ENCODE measurements at regions not wholly inside any gene's neighbourhood (a gene's known extent, or its start where the extent isn't known, plus 50 kb on each side); places are given as distances from the start of the nearest gene placed in this dataset.

DNA sequence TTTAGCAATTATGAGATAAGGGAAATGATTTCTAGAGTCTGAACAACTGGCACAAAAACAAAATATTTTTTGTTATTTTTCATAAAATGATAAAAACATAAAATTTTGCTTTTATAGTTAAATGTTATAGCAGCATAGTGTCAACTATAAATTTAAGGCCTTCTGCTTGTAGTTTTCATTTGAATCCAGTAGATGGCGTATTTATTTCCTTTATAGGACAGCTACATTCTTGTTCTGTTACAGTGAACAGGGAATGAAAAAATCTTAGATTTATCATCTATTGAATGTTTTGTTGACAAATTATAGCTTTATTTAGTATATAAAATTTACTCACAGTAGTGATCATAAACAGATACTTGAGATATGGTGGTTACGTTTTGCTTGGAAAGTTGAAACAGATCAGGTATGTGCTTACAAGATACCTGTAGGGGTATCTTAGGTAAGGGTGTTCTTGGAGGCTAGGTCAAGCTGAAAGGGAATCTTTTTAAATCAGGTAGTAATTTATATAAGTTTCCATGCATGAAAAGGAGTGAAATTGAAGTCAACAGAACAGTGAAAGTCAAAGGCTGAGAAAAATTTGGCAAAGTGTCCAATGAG lies 239.3 kb upstream of the GRIN3A start:
- WGBS (ENCODE audit: low lambda C conversion rate): 0% methylated on average over 2 of the region's 2 CpGs
- TF ChIP-seq, protein P1, sequence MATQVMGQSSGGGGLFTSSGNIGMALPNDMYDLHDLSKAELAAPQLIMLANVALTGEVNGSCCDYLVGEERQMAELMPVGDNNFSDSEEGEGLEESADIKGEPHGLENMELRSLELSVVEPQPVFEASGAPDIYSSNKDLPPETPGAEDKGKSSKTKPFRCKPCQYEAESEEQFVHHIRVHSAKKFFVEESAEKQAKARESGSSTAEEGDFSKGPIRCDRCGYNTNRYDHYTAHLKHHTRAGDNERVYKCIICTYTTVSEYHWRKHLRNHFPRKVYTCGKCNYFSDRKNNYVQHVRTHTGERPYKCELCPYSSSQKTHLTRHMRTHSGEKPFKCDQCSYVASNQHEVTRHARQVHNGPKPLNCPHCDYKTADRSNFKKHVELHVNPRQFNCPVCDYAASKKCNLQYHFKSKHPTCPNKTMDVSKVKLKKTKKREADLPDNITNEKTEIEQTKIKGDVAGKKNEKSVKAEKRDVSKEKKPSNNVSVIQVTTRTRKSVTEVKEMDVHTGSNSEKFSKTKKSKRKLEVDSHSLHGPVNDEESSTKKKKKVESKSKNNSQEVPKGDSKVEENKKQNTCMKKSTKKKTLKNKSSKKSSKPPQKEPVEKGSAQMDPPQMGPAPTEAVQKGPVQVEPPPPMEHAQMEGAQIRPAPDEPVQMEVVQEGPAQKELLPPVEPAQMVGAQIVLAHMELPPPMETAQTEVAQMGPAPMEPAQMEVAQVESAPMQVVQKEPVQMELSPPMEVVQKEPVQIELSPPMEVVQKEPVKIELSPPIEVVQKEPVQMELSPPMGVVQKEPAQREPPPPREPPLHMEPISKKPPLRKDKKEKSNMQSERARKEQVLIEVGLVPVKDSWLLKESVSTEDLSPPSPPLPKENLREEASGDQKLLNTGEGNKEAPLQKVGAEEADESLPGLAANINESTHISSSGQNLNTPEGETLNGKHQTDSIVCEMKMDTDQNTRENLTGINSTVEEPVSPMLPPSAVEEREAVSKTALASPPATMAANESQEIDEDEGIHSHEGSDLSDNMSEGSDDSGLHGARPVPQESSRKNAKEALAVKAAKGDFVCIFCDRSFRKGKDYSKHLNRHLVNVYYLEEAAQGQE (IDR thresholded peaks at IDR 0.05; ENCODE audit: low read depth, low read length): no peak
- TF ChIP-seq CTCF (IDR thresholded peaks at IDR 0.05): peak; percentile 77
- no peak for TF ChIP-seq TAF1 (IDR thresholded peaks at IDR 0.05; ENCODE audit: borderline replicate concordance, low read depth, low read length)
- TF ChIP-seq FOXM1 (IDR thresholded peaks at IDR 0.05; ENCODE audit: low read depth): no peak
- TF ChIP-seq, protein P2, sequence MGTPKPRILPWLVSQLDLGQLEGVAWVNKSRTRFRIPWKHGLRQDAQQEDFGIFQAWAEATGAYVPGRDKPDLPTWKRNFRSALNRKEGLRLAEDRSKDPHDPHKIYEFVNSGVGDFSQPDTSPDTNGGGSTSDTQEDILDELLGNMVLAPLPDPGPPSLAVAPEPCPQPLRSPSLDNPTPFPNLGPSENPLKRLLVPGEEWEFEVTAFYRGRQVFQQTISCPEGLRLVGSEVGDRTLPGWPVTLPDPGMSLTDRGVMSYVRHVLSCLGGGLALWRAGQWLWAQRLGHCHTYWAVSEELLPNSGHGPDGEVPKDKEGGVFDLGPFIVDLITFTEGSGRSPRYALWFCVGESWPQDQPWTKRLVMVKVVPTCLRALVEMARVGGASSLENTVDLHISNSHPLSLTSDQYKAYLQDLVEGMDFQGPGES (IDR thresholded peaks at IDR 0.05; ENCODE audit: low read depth, low read length): no peak
- no peak for TF ChIP-seq USF2 (IDR thresholded peaks at IDR 0.05; ENCODE audit: borderline replicate concordance, low read depth, low read length)
- no peak for TF ChIP-seq TEAD4 (IDR thresholded peaks at IDR 0.05; ENCODE audit: borderline replicate concordance, insufficient read depth)
- TF ChIP-seq RAD21 (IDR thresholded peaks at IDR 0.05; ENCODE audit: low read length): peak; percentile 51
- no peak for TF ChIP-seq ZBTB33 (IDR thresholded peaks at IDR 0.05; ENCODE audit: borderline replicate concordance, low read depth)
- no peak for TF ChIP-seq NFIC (IDR thresholded peaks at IDR 0.05; ENCODE audit: borderline replicate concordance)
- TF ChIP-seq, protein P3, sequence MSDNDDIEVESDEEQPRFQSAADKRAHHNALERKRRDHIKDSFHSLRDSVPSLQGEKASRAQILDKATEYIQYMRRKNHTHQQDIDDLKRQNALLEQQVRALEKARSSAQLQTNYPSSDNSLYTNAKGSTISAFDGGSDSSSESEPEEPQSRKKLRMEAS (IDR thresholded peaks at IDR 0.05; ENCODE audit: low read depth): no peak
- peak; percentile 24; the same call in 1 of the 2 replicates for TF ChIP-seq SMC3 (IDR thresholded peaks at IDR 0.05; ENCODE audit: low read depth, low read length)
- no peak for TF ChIP-seq FOSL2 (IDR thresholded peaks at IDR 0.05; ENCODE audit: borderline replicate concordance, low read depth)
- no peak for TF ChIP-seq CHD2 (IDR thresholded peaks at IDR 0.05; ENCODE audit: low read length, partially characterized antibody)
- TF ChIP-seq GATA2 (CRISPR knock-in tag; IDR thresholded peaks at IDR 0.05): no peak
- TF ChIP-seq ELF1 (IDR thresholded peaks at IDR 0.05): no peak
- no peak for TF ChIP-seq NRF1 (IDR thresholded peaks at IDR 0.05; ENCODE audit: low read depth, low read length)
- no peak for TF ChIP-seq EZH2phosphoT487 (IDR thresholded peaks at IDR 0.05; ENCODE audit: borderline replicate concordance, low read depth)
- no peak for TF ChIP-seq TCF12 (IDR thresholded peaks at IDR 0.05)
- Histone ChIP-seq H3K27ac (ENCODE audit: low read depth in 2 of 2, low read length in 1 of 2) (no peak overlapping the region), H3K36me3 (replicated peaks in 1 of 2; ENCODE audit: control insufficient read depth in 1 of 2, insufficient read depth in 2 of 2, low read length in 1 of 2) (no peaks in the 10 kb centered on the region), H3K9me2 (no peaks in the 10 kb centered on the region), H3F3A (replicated peaks; ENCODE audit: insufficient read depth) (no peaks in the 10 kb centered on the region), H3K9ac (no peak overlapping the region), H3K9me3 (no peaks in the 10 kb centered on the region), H3K4me1 (ENCODE audit: control insufficient read depth in 1 of 2, insufficient read depth in 2 of 2, low read depth in 1 of 2, low read length in 1 of 2) (no peaks in the 10 kb centered on the region), H3K4me2 (no peak overlapping the region), H3K4me3 (ENCODE audit: low read depth in 2 of 2, low read length in 1 of 2) (no peak overlapping the region), H3K79me2 (ENCODE audit: insufficient read depth) (no peaks in the 10 kb centered on the region), H3K27me3 (ENCODE audit: insufficient read depth) (no peaks in the 10 kb centered on the region), H4K20me1 (ENCODE audit: insufficient read depth) (no peaks in the 10 kb centered on the region), H2AFZ (ENCODE audit: low read depth) (no peak overlapping the region)
- ChIA-PET POLR2A (no interaction called here), CTCF (interaction anchor here (0.7 to 1.9 kb wide), 13 partner anchors 7 to 713 kb away, joined by 3 to 7 read pairs (median 4); no protein-coding TSS in a partner anchor)
- peak; percentile 0 for DNase-seq
